GM21737 (cell line): ENCODE measurements at regions not wholly inside any gene's neighbourhood (a gene's known extent, or its start where the extent isn't known, plus 50 kb on each side); places are given as distances from the start of the nearest gene placed in this dataset.
"Not testable (repeated sequence)": the region's sequence is repeated elsewhere in the genome, so short reads cannot be mapped to it uniquely, and the experiment has no call there.

Experiments
- ATAC-seq: cut with Tn5 transposase; IDR thresholded peaks from one replicate; pipeline ENCODE4 v1.9.1; 2021; ENCODE audit warnings: mild to moderate bottlenecking, moderate library complexity; ENCODE audit not compliant: unreplicated experiment

GRCh38 chr2:40676134-40676790, 224.4 kb upstream of the SLC8A1 start:
- ATAC-seq = not testable (repeated sequence)

DNA sequence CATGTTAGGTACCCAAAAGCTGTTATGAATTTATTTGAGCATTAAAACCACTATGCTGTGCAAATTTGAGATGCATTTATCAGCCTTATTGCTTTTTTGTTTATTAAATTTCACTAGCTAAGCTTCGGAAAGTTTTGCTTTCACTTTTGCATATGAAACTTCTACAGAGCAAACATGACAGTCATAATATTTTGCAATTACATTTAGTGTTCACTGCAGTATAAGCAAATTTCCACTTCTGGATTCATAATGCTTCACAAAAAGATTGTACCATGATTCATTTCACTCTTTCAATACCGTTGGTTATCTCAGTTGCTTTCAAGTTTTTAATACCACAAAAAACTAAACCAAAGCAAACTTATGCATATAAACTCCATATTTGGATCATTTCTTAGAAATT, 228.7 kb upstream of the SLC8A1 start:
- ATAC-seq = peak; percentile 78

DNA sequence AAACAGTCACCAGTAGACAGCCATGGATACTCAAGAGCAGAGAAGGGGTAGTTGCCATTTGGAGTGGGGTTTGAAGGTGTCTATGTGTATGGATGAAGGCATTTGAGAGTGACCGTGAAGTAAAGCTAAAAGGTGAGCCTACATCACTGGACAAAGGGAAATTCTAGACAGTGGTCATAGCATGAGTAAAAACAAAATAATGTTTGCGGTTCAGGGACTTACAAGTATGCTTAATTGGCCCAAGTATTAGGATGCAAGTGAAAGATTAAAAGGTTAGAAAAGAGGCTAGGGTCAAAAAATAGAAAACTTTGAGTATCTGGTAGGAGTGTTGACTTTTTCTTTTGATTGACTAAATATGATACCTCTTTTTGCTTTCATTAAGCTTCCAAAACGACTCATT, 238.1 kb upstream of the SLC8A1 start:
- no peak for ATAC-seq

- no peak for ATAC-seq
Measured at GRCh38 chr2:40690525-40690924, 238.6 kb upstream of the SLC8A1 start.

DNA sequence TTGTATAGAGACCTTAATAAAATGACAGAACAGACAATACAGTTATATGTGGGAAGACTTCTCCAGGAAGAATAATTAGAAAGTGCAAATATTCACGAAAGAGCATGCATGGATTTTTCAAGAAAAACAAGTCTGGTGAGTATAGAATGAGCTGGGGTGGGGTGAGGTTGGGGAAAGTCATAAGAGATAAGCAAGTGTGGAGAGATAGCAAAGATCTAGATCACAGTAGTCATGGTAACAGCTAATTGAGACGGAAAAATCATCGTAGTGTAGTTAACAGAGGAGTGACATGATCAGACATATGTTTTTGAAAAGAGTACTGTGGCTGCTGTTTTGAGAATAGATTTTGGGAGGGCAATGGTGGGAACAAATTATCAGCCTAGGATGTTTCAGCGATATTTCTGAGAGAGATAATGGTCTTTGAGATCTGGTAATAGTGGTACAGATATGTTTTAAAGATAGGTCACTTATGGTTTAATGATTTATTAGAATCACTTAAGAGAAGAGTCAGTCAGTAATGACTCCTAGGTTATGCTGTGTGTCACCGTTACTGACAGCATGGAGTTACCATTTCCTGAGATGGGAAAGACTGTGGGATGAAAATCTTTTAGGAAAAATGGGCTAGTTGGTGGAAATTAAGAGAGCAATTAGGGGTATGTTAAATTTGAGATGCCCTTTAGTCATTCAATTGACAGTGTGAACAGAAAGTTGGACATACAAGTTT, 248.5 kb upstream of the SLC8A1 start:
- no peak for ATAC-seq

- not testable (repeated sequence) for ATAC-seq
Measured at GRCh38 chr2:40712197-40712894, 260.5 kb upstream of the SLC8A1 start.

DNA sequence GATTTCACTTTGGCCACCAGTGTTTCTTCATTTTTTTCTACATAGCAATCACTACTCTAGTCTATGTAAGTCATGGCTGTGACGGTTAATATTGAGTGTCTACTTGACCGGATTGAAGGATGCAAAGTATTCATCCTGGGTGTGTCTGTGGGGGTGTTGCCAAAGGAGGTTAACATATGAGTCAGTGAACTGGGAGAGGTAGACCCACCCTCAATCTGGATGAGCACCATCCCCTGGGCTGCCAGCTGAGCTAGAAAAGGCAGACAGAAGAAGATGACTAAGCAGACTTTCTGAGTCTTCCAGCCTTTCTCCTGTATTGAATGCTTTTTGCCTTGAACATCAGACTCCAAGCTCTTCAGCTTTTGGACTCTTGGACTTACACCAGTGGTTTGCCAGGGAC, 265.0 kb upstream of the SLC8A1 start:
- ATAC-seq = no peak

DNA sequence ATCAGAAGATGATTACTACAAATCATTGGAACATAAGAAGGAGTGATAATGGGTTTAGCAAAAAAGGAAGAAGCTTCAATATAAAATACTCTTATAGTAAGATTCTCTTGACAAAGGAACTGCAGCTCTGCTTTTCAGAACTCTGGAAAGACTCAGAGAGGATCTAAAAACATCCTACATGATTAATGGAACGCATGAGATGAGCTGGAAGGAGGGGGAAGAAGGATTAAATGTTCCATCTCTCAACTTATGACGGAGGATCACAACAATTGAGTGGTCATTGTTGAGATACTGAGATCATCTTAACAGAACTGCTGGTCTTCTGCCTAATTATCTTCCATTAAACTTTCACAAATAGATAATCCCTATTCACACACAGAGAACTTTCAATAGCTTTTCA, 267.5 kb upstream of the SLC8A1 start:
- no peak for ATAC-seq

GRCh38 chr2:40721595-40721994, 269.7 kb upstream of the SLC8A1 start:
- no peak for ATAC-seq

DNA sequence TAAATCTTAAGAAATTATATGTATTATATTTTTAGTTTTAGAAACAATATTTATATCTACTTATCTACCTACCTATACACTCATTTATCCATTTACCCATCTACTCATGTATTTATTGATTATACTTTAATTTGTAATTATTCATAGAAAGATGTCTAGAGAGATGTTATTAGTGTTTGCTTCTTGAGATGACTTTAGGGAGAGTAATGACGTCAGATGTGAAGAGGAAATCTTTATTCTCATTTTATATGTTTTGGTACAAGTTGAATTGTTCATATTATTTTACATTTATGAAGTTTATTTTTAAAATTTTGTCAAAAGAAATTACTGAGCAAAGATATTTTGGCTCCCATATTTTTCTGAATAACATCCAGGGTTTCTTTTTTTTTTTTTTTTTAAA, 271.3 kb upstream of the SLC8A1 start:
- ATAC-seq = no peak

GRCh38 chr2:40725040-40725439, 273.1 kb upstream of the SLC8A1 start:
- ATAC-seq = no peak

DNA sequence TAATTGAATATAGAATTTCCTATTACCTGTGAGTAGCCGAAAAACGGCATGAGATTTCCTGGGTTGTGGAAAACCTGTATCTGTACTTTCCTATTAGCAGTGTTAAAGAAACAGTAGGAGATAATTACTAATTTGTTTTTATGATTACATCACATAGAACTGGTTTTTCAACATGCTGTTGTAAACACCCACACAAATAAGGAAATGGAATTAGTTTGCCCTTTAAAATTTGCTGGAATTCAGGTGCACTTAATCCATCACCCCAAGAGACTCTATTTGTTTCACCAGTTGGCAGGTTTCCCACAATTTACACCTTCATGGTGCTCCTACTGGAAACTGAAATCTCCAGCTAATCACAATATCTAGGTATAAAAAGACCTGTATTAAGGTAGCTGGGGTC, 274.1 kb upstream of the SLC8A1 start:
- no peak for ATAC-seq

DNA sequence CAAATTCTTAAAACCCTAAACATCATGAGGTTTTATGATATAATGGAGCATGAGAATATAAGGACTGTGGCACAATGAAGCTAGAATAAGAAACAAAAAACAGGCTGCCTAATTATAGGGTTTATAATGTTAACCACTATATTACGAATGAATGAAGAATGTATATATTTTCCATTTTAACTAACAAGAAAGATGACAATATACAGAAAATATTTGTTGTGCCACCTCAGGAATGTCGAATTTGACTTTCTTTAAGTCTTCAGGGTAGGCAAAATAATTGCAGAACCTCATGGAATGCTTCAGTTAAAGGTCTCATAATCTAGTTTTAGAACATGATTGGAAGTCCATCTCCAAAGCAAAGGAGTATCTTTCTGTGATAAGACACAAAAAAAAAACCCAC, 282.9 kb upstream of the SLC8A1 start:
- ATAC-seq = no peak

- ATAC-seq = no peak
Measured at GRCh38 chr2:40737180-40737579, 285.3 kb upstream of the SLC8A1 start.

- ATAC-seq = no peak
Measured at GRCh38 chr2:40740419-40740818, 288.5 kb upstream of the SLC8A1 start.

GRCh38 chr2:40741532-40741931, 289.6 kb upstream of the SLC8A1 start:
- ATAC-seq = no peak

DNA sequence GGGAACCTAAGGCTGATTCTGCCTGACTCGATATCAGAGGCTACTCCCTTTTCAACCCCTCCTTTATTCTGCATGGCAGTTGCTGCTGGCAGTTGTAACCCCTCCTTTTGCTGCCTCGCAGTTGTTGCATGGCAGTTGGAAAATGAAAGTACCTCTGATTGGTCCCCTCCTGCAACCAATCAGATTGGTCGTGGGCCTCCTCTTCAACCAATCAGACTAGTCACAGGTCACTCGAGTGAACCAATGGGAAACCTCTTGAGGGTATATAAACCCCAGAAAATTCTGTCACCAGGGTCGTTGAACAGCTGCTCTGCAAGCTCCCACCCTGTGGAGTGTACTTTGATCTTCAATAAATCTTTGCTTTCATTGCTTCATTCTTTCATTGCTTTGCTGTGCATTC, 294.3 kb upstream of the SLC8A1 start:
- ATAC-seq = no peak

- no peak for ATAC-seq
Measured at GRCh38 chr2:40751981-40752380, 300.1 kb upstream of the SLC8A1 start.

- ATAC-seq = no peak
Measured at GRCh38 chr2:40752796-40753195, 300.9 kb upstream of the SLC8A1 start.

DNA sequence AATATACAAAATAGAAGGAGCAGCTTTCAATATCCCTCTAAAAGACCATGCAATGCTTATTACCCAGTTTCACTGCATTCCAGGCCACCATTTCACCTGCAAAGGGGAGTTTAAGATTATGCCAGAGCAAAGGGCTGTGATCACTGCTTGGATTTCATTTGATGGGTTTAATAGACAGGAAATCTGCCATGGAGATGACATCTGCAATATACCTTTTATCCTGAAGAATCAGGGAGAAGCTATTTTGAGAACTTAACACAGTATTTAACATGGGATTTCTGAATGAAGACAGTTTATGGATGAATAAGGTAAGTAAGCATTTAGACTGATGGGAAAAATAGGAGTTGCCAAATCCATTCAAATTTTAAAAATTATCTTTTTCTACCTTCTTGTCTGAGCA, 303.0 kb upstream of the SLC8A1 start:
- no peak for ATAC-seq

- no peak for ATAC-seq
Measured at GRCh38 chr2:40758401-40759155, 306.7 kb upstream of the SLC8A1 start.
